PC-9 (cell line): ENCODE measurements at regions not wholly inside any gene's neighbourhood (a gene's known extent, or its start where the extent isn't known, plus 50 kb on each side); places are given as distances from the start of the nearest gene placed in this dataset.

Source experiments
- CTCF ChIP-seq: fragments of 200-600 bp; sonication (generic); conservative IDR thresholded peaks from 2 replicates; pipeline ENCODE4 v1.6.1; 2017; ENCODE audit warnings: mixed run types, antibody characterized with exemption, mild to moderate bottlenecking, moderate library complexity
- EZH2 ChIP-seq: fragments of 200-600 bp; sonication (generic); IDR thresholded peaks from 2 replicates; pipeline ENCODE4 v1.8.0; 2017; ENCODE audit warnings: antibody characterized with exemption, low read depth

DNA sequence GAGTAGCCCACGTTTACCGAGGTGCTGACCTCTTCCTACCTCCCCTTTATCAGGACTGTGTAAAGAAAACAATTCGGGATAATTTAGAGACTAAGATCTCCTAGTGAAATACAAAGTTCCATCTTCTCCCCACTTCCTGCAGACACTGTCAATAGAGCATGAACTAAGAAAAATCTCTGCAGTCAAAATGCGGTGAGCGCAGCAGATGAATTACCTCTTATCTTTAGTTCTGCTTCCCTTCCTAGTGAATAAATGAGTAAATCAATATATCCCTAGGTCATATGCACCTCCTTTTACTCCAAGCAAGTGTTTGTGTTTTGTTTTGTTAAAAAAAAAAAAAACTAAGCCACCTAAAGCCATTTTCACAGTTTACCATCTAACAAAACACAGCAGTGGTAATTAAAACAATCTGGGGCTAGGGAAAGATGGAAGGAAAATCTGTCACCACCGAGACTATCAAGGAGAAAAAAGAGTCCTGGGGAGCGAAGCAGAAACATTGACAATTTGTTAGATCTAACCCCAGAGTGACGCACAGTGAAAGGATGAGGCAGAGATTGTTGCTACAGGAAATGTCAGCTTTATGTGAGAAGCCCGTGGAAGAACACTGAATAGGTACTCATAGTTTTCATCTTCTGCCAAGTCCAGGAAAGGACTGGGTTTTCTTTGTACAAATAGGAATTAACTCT, 159.4 kb upstream of the SPTLC3 start:
- TF ChIP-seq EZH2 (no peak), CTCF (no peak)
